ENCODE measurements at regions not wholly inside any gene's neighbourhood (a gene's known extent, or its start where the extent isn't known, plus 50 kb on each side); places are given as distances from the start of the nearest gene placed in this dataset.

DNA sequence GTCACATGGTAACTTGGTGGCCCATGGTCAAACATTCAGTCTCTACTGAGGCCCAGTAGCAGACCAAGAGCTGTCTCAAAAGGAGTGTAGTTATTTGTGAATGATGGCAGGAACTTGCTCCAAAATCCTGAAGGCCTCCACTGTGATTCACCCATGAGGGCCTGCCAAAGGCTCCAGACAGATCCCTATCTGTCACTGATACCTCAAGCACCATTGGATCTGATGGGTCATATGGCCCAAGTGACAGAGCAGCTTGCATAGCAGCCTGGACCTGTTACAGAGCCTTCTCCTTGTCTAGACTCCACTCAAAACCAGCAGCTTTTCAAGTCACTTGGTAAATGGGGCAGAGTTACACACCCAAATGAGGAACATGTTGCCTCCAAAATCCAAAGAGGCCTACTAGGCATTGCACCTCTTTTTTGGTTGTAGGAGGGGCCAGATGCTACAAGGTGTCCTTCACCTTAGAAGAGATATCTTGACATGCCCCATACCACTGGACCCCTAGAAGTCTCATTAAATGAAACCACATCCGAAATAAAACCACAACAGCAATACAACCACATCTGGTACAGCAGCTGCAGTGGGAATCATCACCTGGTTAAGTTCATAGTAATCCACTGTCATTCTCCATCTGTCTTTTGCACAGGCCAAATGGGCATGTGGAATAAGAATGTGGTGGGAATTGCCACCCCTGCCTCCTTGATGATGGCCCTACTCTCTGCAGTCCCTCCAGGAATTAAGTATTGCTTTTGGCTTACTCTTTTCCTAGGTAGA lies 150.4 kb upstream of the MAX start:
- TF ChIP-seq, protein P1, sequence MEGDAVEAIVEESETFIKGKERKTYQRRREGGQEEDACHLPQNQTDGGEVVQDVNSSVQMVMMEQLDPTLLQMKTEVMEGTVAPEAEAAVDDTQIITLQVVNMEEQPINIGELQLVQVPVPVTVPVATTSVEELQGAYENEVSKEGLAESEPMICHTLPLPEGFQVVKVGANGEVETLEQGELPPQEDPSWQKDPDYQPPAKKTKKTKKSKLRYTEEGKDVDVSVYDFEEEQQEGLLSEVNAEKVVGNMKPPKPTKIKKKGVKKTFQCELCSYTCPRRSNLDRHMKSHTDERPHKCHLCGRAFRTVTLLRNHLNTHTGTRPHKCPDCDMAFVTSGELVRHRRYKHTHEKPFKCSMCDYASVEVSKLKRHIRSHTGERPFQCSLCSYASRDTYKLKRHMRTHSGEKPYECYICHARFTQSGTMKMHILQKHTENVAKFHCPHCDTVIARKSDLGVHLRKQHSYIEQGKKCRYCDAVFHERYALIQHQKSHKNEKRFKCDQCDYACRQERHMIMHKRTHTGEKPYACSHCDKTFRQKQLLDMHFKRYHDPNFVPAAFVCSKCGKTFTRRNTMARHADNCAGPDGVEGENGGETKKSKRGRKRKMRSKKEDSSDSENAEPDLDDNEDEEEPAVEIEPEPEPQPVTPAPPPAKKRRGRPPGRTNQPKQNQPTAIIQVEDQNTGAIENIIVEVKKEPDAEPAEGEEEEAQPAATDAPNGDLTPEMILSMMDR (IDR thresholded peaks at IDR 0.05; ENCODE audit: borderline replicate concordance, extremely low read depth, low read length, poor library complexity, severe bottlenecking), result no peak
- TF ChIP-seq EZH2 (IDR thresholded peaks at IDR 0.05; ENCODE audit: borderline replicate concordance, low read depth, low read length, severe bottlenecking), result no peak

All from DND-41 (cell line).